Mammary epithelial cell (primary cell): ENCODE measurements at regions not wholly inside any gene's neighbourhood (a gene's known extent, or its start where the extent isn't known, plus 50 kb on each side); places are given as distances from the start of the nearest gene placed in this dataset.

Experiments
- EZH2 ChIP-seq: IDR thresholded peaks from 2 replicates; pipeline ENCODE4 v1.6.1; 2012; ENCODE audit warnings: low read length, inconsistent platforms, borderline replicate concordance
- TF ChIP-seq, protein P1 (sequence below), 2 donors: IDR thresholded peaks in 1 of 2; conservative IDR thresholded peaks in 1 of 2; 2 replicates each; pipeline ENCODE4 v1.5.1; 2011 to 2012; ENCODE audit warnings: inconsistent platforms in 2 of 2, low read length in 2 of 2, mild to moderate bottlenecking in 2 of 2, control low read depth in 1 of 2, low read depth in 1 of 2; ENCODE audit not compliant: insufficient read depth in 1 of 2; ENCODE audit errors: extremely low read depth in 1 of 2

GRCh38 chr4:54526560-54526959 is 131.2 kb upstream of the KIT start:
- TF ChIP-seq, protein P1, sequence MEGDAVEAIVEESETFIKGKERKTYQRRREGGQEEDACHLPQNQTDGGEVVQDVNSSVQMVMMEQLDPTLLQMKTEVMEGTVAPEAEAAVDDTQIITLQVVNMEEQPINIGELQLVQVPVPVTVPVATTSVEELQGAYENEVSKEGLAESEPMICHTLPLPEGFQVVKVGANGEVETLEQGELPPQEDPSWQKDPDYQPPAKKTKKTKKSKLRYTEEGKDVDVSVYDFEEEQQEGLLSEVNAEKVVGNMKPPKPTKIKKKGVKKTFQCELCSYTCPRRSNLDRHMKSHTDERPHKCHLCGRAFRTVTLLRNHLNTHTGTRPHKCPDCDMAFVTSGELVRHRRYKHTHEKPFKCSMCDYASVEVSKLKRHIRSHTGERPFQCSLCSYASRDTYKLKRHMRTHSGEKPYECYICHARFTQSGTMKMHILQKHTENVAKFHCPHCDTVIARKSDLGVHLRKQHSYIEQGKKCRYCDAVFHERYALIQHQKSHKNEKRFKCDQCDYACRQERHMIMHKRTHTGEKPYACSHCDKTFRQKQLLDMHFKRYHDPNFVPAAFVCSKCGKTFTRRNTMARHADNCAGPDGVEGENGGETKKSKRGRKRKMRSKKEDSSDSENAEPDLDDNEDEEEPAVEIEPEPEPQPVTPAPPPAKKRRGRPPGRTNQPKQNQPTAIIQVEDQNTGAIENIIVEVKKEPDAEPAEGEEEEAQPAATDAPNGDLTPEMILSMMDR (conservative IDR thresholded peaks at IDR 0.05 in 1 of 2, IDR thresholded peaks at IDR 0.05 in 1 of 2; ENCODE audit: extremely low read depth in 1 of 2, insufficient read depth in 1 of 2, low read depth in 1 of 2, low read length in 2 of 2), result no peak
- no peak for TF ChIP-seq EZH2
